Loucy (cell line): ENCODE measurements at regions not wholly inside any gene's neighbourhood (a gene's known extent, or its start where the extent isn't known, plus 50 kb on each side); places are given as distances from the start of the nearest gene placed in this dataset.

Experiments used
- EZH2phosphoT487 ChIP-seq: fragments of 200-600 bp; IDR thresholded peaks from 2 replicates; pipeline ENCODE4 v1.6.1; 2018; ENCODE audit warnings: antibody characterized with exemption, mild to moderate bottlenecking, moderate library complexity, borderline replicate concordance
- TF ChIP-seq, protein P1 (sequence below): fragments of 200-600 bp; sonication (generic); conservative IDR thresholded peaks from 2 replicates; pipeline ENCODE4 v1.5.1; 2014; ENCODE audit warnings: mild to moderate bottlenecking, antibody characterized with exemption, low read length

DNA sequence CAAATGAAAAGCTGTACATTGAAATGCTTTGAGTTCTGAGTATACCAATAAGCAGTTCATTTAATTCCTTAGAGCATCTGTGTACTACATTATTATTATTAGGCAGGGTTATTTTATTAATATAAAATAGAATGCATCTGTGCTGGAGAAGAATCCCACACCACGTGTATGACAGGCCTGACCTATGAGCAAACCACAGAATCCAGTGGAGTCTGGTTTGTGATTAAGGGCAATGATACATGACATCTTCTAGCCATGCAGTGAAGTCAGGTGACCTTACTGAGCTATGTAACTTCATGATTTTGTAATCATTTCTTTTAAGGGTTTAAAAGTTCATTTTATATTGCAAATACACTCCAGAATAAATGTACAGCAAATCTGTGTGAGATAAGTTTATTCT, 1165.0 kb upstream of the TENM3 start:
- TF ChIP-seq, protein P1, sequence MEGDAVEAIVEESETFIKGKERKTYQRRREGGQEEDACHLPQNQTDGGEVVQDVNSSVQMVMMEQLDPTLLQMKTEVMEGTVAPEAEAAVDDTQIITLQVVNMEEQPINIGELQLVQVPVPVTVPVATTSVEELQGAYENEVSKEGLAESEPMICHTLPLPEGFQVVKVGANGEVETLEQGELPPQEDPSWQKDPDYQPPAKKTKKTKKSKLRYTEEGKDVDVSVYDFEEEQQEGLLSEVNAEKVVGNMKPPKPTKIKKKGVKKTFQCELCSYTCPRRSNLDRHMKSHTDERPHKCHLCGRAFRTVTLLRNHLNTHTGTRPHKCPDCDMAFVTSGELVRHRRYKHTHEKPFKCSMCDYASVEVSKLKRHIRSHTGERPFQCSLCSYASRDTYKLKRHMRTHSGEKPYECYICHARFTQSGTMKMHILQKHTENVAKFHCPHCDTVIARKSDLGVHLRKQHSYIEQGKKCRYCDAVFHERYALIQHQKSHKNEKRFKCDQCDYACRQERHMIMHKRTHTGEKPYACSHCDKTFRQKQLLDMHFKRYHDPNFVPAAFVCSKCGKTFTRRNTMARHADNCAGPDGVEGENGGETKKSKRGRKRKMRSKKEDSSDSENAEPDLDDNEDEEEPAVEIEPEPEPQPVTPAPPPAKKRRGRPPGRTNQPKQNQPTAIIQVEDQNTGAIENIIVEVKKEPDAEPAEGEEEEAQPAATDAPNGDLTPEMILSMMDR, result no peak
- no peak for TF ChIP-seq EZH2phosphoT487
